Peyer's patch (tissue), 4 donors: ENCODE measurements at regions not wholly inside any gene's neighbourhood (a gene's known extent, or its start where the extent isn't known, plus 50 kb on each side); places are given as distances from the start of the nearest gene placed in this dataset.

ENCODE experiments used
- DNase-seq, 3 donors: peaks; one replicate each; pipeline ENCODE4 v3.0.0-alpha.2; 2017 to 2019
- H3K27ac ChIP-seq, 4 donors: fragments of 200-600 bp; sonication (generic); one replicate each; pipeline ENCODE4 v1.5.1; 2016 to 2019
- H3K27me3 ChIP-seq, 2 donors: fragments of 200-600 bp; sonication (generic); one replicate each; pipeline ENCODE4 v1.5.1; 2019
- H3K36me3 ChIP-seq, 3 donors: fragments of 200-600 bp; sonication (generic); one replicate each; pipeline ENCODE4 v1.5.1; 2016 to 2019
- H3K4me1 ChIP-seq, 4 donors: fragments of 200-600 bp; sonication (generic); one replicate each; pipeline ENCODE4 v1.5.1; 2016 to 2019
- H3K4me3 ChIP-seq, 4 donors: fragments of 200-600 bp; sonication (generic); 1 replicate in 3 of 4; 2 replicates in 1 of 4; pipeline ENCODE4 v1.5.1; 2016 to 2019; ENCODE audit warnings: mild to moderate bottlenecking in 1 of 4
- H3K9me3 ChIP-seq, 4 donors: fragments of 200-600 bp; sonication (generic); one replicate each; pipeline ENCODE4 v1.5.1; 2016 to 2019; ENCODE audit warnings: mild to moderate bottlenecking in 1 of 4
- CTCF ChIP-seq, 6 experiments: fragments of 450-650 bp in 4 of 6; fragments of 200-600 bp in 2 of 6; sonication (generic) in 1 of 6; IDR thresholded peaks; one replicate each; pipeline ENCODE4 v1.5.1; 2017 to 2019; ENCODE audit warnings: antibody characterized with exemption in 6 of 6, mild to moderate bottlenecking in 3 of 6, moderate library complexity in 1 of 6
- POLR2A ChIP-seq, 2 donors: fragments of 450-650 bp; IDR thresholded peaks; one replicate each; pipeline ENCODE4 v1.5.1; 2017; ENCODE audit warnings: antibody characterized with exemption in 2 of 2, mild to moderate bottlenecking in 2 of 2, moderate library complexity in 2 of 2

DNA sequence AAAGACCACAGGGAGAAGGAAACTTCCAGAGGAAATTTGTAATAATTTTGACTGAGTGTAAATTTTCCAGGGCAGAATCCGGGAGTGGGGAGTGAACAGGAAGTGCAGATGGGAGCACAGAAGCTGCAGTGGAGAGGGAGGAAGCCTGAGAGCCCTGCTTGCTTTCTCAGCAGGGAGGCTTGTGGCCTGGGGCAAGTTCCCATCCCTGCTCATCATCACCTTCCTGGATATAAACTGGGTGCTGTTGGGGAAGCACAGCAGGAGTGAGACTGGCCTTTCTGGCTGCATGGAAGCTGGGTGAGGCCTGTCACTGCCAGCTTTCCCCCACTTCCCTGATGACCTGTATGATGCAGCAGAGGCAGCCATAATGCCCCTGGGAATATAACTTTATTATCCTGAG is 532.9 kb downstream of the SLITRK6 start:
- TF ChIP-seq CTCF (IDR thresholded peaks at IDR 0.05) (no peak), POLR2A (IDR thresholded peaks at IDR 0.05) (no peak)
- Histone ChIP-seq H3K9me3 (no peaks in the 10 kb centered on the region), H3K4me1 (no peaks in the 10 kb centered on the region), H3K4me3 (no peak overlapping the region), H3K36me3 (no peaks in the 10 kb centered on the region), H3K27me3 (no peaks in the 10 kb centered on the region), H3K27ac (no peak overlapping the region)
- DNase-seq: no peak

DNA sequence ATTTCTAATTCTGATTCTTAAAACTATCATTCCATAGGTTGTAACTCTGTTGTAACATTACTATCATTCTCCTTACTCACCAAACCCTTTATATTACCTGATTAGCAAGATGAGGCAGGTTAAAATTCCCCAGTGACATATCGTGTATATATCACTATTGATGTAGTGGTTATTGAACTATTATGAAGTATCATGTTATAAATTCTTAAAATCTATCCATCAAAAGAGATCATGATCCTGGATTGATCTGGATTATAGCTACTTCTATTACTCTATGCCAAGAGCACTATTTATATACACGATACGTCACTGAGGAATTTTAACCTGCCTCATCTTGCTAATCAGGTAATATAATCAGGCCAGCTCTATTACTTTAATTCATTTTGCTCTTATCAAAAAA is 533.9 kb downstream of the SLITRK6 start:
- DNase-seq: no peak
- Histone ChIP-seq H3K36me3 (no peaks in the 10 kb centered on the region), H3K4me1 (no peaks in the 10 kb centered on the region), H3K27me3 (no peaks in the 10 kb centered on the region), H3K4me3 (no peak overlapping the region), H3K9me3 (no peaks in the 10 kb centered on the region), H3K27ac (no peak overlapping the region)
- TF ChIP-seq POLR2A (IDR thresholded peaks at IDR 0.05) (no peak), CTCF (IDR thresholded peaks at IDR 0.05) (no peak)

DNA sequence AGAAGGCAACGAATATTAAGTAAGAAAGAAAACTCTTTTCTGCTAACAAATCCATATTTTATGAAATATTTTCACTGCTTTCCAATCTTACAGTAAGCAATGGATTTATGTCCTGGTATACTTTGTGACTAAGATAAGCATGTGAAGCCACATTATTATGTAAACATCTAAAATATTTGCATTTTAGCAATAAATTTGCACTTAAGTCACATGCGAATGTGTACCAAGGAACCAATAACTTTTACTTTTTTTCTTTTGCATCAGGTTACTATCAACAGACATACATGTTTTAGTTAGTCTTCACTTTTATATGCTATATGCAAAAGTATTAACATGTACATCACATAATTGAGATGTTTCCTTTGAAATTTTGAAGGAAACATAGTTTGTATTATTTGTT is 536.7 kb downstream of the SLITRK6 start:
- DNase-seq: no peak
- no peaks in the 10 kb centered on the region for H3K27me3 ChIP-seq
- no peaks in the 10 kb centered on the region for H3K4me1 ChIP-seq
- TF ChIP-seq CTCF (IDR thresholded peaks at IDR 0.05): no peak
- no peaks in the 10 kb centered on the region for H3K9me3 ChIP-seq
- H3K4me3 ChIP-seq: no peak overlapping the region
- no peak overlapping the region for H3K27ac ChIP-seq
- H3K36me3 ChIP-seq: no peaks in the 10 kb centered on the region

DNA sequence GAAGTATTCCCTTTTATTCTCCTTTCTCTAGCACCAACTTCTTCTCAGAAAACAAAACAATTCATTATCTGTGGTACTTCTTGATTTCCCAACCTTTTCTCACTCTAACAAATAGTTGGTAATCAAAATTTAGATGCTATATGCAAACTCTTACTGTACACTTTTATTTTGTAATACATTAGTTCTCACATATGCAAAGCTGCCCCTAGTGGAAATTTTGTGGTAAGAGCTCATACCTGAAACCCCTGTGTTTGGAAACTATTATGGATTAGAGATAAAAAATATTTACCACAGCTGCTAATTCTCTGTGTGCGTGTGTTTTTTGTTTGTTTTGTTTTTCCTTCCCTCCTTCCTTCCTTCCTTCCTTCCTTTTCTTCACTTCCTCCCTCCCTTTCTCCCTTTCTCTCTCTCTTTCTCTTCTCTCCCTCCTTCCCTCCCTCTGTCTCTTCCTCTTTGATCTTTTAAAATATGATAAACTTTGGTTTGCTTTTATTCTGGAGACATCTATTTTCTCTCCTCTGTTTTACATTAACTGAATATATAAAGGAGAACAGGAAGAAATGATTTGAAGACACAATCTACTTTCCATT is 537.4 kb downstream of the SLITRK6 start:
- Histone ChIP-seq H3K4me3 (no peak overlapping the region), H3K4me1 (no peaks in the 10 kb centered on the region), H3K27me3 (no peaks in the 10 kb centered on the region), H3K27ac (no peak overlapping the region), H3K36me3 (no peaks in the 10 kb centered on the region), H3K9me3 (no peaks in the 10 kb centered on the region)
- no peak for TF ChIP-seq CTCF (IDR thresholded peaks at IDR 0.05)
- no peak for TF ChIP-seq POLR2A (IDR thresholded peaks at IDR 0.05)
- no peak for DNase-seq

DNA sequence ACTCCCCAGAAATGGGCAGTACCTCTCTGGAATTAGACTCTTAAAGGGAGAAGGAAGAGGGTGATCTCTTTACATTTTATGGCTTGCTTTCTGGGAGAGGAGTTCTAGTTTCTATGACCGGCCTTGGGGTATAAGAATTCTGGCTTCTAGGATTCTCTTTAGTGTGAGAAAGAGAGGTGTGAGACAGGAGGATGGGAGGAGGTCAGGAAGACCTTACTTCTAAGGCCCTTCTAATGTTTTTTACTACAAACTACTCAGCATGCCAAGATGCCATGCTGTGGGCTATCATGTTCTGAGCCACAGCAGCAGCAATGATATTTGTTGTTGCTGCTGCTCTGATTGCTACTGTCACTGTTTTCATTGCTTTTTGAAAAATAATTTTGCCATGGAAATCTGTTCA is 538.3 kb downstream of the SLITRK6 start:
- DNase-seq: no peak
- H3K4me1 ChIP-seq: no peaks in the 10 kb centered on the region
- TF ChIP-seq CTCF (IDR thresholded peaks at IDR 0.05) (no peak), POLR2A (IDR thresholded peaks at IDR 0.05) (no peak)
- no peaks in the 10 kb centered on the region for H3K36me3 ChIP-seq
- H3K9me3 ChIP-seq: no peaks in the 10 kb centered on the region
- H3K27me3 ChIP-seq: no peaks in the 10 kb centered on the region
- no peak overlapping the region for H3K27ac ChIP-seq
- no peak overlapping the region for H3K4me3 ChIP-seq

DNA sequence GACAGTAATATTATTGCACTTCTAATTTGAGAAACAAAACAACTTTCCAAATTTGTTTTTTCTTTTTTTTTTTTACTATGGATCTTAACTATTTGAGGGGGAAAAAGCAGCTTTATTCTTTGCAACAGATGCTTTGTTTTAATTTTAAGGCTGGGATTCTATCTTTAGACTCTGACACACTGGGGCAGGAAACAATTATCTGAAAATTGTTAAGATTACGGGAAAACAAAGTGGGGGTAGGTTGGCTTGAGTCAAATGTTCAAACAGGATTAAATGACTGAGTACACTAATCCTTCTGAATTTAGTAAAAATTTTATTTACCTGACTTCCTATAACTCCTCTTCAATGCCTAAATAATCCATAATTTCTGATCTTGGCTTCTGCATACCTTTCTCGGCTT is 543.2 kb downstream of the SLITRK6 start:
- H3K27me3 ChIP-seq: no peaks in the 10 kb centered on the region
- no peak overlapping the region for H3K4me3 ChIP-seq
- no peak for TF ChIP-seq CTCF (IDR thresholded peaks at IDR 0.05)
- no peaks in the 10 kb centered on the region for H3K36me3 ChIP-seq
- no peaks in the 10 kb centered on the region for H3K9me3 ChIP-seq
- H3K4me1 ChIP-seq: no peaks in the 10 kb centered on the region
- no peak for DNase-seq
- no peak overlapping the region for H3K27ac ChIP-seq
